HG03066 (cell line): ENCODE measurements at regions not wholly inside any gene's neighbourhood (a gene's known extent, or its start where the extent isn't known, plus 50 kb on each side); places are given as distances from the start of the nearest gene placed in this dataset.

Source experiments
- ATAC-seq: cut with Tn5 transposase; IDR thresholded peaks from one replicate; pipeline ENCODE4 v1.9.1; 2021; ENCODE audit warnings: low read depth; ENCODE audit not compliant: unreplicated experiment

GRCh38 chr11:26837154-26837553 is 115.3 kb upstream of the SLC5A12 start:
- no peak for ATAC-seq

DNA sequence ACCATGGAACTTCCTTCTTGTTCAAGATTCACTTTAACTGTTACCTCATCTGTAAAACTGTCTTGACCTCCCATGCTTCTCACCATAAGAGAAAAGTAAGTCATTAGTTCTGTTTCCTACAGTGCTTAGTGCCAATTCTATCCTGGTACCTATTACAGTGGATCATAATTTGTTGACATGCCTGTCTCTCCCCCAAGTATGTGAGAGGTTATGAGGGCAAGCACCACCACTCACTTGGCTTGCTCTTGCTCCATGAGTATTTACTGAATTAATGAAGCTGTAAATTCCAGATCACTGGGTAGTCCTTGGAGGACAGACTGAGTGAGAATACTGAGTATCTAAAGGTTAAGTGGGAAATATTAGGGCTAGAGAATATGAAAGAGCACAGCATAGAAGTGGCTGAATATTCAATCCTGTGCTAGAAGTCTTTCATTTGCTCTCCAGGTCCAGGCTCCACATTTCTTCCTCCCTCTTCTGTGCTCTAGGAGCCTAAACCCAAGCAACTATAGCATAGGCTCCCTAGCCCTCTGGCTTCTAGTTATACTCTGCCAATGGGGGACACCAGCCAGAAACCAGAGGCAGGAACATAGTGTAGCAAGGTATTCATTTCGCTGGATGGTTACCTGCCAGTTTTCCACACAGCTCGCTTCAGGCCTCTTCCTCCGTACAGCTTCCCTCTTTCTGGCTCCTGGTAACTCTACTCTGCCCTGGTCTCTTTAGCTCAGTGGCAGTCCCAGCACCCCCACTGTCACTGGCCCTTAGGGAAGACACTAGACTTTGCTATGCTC is 118.2 kb upstream of the SLC5A12 start:
- no peak for ATAC-seq

- ATAC-seq = no peak
These were observed 120.1 kb upstream of the SLC5A12 start for GRCh38 chr11:26841818-26842473.

- no peak for ATAC-seq
These were observed 120.8 kb upstream of the SLC5A12 start for GRCh38 chr11:26842478-26843282.

- no peak for ATAC-seq
These were observed 121.7 kb upstream of the SLC5A12 start for GRCh38 chr11:26843539-26843938.

- no peak for ATAC-seq
These were observed 123.1 kb upstream of the SLC5A12 start for GRCh38 chr11:26844963-26845362.

- ATAC-seq = no peak
These were observed 124.4 kb upstream of the SLC5A12 start for GRCh38 chr11:26846227-26846626.

DNA sequence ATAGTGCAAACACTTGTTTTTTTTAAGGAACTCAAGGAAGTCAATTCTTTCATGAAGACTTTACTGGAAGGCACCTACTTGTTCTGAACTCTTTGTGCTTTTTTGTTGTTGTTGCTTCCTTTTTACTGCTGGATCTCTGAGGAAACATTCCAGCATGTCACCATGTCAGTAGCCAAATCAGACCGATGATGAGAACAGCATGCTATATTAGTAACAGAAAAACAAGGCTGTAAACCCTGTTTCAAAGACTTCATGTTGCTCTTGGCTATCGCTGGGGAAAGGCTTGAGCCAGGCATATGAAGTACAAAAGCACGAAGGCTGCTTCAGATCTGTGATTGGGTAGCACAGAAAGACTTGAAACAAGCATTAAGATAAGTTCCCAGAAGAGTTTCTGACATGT is 125.6 kb upstream of the SLC5A12 start:
- no peak for ATAC-seq

DNA sequence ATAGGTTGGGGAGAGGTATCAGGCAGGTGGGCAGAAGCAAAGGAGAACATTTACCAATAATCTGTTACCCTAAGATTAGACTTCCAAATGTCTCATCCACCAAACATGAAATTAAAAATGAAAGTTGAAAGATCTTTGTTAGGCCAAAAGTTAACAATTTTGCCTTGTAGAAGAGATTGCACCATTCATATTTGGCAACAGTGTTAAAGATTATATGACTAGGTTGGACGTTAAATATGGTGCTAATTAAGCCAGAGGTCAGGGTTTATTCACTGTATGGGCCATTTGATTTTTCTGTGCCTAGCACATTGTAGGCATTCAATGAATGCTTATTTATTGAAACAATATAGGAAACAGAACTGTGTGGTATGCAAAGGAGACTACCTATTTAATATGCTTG is 126.1 kb upstream of the SLC5A12 start:
- ATAC-seq = no peak

DNA sequence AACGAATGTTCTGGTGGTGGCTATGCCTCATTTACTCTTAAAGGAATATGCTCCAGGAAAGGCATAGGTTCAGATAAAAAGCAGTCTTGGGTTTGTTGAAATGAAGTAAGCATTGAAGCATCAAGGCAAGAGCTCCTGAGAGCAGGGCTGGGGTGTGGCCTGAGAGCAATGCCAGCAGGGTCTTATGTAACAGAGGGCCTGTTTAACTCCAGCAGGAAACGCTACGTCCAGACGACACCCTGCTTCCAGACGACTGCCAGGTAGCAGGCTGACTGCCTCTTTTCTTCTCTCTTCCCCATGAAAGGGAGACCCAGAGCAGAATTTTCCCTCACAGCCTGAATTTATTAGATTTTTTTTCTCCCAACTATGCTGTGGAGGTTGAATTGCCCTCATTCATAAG is 127.2 kb upstream of the SLC5A12 start:
- ATAC-seq = no peak

DNA sequence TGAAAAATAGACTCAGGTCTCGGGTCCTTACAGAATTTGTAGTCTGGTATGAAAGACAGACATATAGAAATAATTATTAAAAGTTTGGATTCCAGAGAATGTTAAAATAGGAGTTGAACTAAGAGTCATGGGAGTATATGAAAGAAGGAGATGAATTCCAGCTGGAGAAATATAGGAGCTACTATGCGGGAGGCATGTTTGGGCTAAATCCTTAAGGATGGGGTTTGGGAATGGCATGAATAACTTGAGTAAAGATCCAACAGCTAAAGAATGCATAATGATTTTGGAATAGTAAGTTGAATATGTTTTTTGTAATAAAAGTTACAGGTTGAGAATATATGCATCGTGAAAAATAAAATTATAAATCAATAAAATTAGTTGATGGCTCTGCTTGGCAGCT is 129.4 kb upstream of the SLC5A12 start:
- ATAC-seq = no peak

DNA sequence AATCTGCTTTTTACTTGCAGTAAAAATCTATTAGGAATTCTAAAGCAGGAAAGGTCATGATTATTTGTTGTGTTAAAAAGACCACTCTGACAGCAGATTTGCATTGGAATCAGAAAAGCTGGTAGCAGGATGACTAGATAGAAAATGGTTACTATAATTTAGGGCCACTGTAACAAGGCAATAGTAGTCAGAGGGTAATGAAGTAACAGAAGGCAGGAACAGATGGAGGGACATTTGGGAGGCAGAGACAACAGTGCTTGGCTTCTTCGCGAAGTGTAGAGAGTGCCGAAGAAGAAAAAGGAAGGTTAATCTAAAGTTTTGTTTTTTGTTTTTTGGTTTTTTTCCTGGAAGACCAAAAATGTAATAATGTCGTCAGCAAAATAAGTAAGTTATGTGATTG is 129.8 kb upstream of the SLC5A12 start:
- ATAC-seq = no peak

GRCh38 chr11:26858098-26858497 is 135.8 kb upstream of the FIBIN start:
- ATAC-seq = no peak

GRCh38 chr11:26859416-26859815 is 134.5 kb upstream of the FIBIN start:
- ATAC-seq = no peak

DNA sequence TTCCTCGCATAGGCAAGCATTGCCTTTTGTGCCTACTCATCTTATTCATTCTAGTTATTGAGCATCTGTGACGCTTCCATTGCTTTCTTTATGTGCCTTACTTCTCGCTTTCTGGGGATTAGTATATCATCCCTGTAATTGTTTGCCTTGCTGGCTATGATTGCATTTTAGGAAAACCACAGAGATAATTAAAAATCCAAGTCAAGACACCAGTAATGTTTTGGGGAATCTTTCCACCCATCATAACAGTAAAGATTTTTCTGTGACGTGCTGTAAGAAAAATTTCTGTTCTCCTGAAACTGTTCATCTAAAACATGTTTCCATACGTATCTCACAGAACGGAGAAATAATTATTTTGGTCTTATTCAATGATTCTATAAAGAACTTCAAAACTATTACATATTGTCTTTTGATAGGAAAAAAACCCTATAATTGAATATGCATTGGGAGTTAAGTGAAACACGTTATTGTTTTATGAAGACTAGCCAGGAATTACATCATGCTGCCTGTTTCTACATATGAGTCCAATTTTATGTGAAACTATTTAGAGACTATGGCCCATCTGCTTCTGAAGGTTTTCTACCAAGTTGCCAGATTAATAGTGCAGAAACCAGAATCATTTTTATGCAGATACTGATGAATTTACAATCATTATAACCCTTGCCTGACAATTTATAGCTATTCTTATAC is 133.7 kb upstream of the FIBIN start:
- ATAC-seq = no peak

- ATAC-seq = no peak
These were observed 133.0 kb upstream of the FIBIN start for GRCh38 chr11:26860895-26861294.

DNA sequence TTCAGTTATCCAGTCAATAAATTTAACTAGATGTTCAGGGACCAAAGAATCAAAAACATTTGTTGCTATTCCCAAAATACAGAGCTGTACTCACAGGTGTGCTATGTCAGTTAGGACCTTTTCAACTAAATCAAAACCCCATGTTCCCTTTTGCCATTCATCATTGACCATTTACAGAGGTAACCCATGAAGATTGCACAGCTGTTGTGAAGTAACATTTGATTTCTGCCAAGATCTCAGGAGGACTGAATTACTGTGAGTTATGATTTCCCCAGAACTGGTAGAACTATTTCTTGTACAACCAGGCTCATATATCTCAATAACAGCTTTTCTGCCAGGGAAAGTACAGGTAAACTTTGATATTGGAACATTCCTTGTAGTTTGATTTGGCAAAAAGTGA is 131.1 kb upstream of the FIBIN start:
- ATAC-seq = no peak

GRCh38 chr11:26865703-26866102 is 128.2 kb upstream of the FIBIN start:
- ATAC-seq = no peak

DNA sequence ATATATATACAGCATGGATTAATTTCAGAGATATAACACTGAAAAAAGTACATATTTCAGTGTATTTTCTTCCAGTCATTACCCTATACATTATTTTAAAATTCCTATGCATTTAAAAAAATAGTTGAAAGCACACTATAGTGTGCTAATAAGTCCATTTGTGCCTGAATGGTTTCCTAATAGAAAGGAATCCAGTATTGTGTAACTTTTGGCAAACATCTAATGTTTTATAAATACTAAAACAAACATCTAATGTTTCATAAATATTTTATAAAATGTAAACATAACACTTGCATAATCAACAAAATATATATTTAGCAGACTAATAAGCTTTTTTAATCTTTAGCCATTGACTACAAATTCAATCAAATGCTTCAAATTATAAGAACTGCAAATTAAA is 126.6 kb upstream of the FIBIN start:
- no peak for ATAC-seq

DNA sequence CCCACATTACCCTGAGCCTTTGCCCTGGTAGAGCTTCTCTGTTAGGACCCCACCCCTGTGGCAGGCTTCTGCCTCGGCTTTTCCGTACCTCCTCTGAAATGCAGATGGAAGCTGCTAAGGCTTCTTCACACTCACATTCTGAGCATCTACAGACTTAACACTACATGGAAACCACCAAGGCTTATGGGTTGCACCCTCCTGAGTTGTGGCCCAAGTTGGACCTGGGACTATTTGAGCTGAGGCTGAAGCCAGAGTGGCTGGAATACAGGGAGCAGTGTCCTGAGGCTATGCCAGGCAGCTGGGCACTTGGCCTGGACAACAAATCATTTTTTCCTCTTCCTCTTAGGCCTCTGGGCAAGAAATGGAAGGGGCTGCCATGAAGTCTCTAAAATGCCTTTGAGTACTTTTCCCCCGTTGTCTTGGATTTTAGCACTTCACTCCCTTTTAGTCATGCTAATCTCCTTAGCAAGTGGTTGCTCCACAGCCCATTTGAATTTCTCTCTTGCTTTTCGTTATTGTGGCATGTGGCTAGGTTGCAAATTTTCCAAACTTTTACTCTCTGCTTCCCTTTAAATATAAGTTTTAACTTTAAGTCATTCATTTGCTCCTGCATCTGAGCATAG is 114.8 kb upstream of the FIBIN start:
- no peak for ATAC-seq
